Occipital lobe (tissue), 1 donor: ENCODE measurements at regions not wholly inside any gene's neighbourhood (a gene's known extent, or its start where the extent isn't known, plus 50 kb on each side); places are given as distances from the start of the nearest gene placed in this dataset.

Source experiments
- DNase-seq: peaks from one replicate; lab custom pipeline; 2025; lab: John Stamatoyannopoulos, UW

DNA sequence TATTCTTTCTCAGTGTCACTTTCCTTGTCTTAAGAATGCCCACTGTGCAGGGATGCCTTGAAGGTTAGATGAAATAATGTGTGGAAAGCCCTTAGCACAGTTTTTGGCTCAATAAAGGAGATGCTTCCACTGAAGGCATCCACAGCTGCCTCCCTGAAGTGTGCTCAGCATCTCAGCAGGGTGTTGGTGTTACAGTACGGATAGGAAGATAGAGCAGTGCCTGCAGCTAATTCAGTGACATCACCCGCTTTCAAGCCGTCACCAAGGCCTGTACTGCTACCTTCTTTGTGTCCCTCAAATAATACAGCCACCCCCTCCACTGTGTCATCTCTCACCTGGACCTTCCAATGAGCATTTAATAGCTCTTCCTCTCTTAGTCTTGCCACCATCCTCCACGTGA lies 59.0 kb downstream of the NDUFS5 start:
- no peak for DNase-seq

DNA sequence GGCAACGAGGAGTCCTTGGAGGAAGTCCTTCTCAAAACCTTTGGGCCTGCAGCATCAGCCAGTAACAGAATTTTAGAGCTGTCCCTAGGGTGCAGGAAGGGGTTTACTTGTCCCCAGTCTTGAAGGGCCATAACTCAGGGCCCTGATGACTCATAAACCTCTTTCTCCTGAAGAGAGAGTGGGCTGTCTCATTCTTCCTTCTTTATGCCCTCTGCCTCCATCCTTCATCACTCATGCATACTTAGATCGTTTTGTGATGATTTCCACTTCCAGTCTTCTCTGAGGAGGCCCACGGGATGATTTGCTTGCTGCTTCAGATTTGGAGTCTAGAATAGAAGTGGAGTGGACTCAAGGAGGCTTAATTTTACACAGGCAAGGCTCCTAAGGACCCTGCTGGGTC lies 60.2 kb downstream of the NDUFS5 start:
- DNase-seq: no peak

GRCh38 chr1:39086865-39087409 lies 60.8 kb downstream of the NDUFS5 start:
- DNase-seq: no peak

- no peak for DNase-seq
Observed at GRCh38 chr1:39087435-39087834, 61.3 kb downstream of the NDUFS5 start.

DNA sequence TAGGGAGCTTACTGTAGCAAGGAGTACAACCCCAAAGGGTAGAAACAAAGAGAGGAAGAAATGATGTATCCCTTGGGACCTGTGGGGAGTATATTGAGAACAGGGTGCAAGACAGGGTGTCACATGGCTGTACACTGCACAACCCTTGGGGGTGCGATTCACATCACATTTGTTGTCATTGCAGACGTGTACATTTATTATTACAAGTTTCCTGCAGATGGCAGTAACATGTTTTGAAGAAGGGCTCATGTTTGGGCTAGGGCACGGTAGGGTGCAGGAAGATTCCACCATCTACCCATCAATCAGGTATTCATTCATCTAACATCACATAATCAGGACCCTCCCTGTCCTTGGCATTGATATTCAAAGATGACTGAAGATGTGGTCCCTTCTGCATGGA lies 62.5 kb downstream of the NDUFS5 start:
- no peak for DNase-seq

GRCh38 chr1:39089931-39090521 lies 63.9 kb downstream of the NDUFS5 start:
- peak; percentile 55 for DNase-seq

DNA sequence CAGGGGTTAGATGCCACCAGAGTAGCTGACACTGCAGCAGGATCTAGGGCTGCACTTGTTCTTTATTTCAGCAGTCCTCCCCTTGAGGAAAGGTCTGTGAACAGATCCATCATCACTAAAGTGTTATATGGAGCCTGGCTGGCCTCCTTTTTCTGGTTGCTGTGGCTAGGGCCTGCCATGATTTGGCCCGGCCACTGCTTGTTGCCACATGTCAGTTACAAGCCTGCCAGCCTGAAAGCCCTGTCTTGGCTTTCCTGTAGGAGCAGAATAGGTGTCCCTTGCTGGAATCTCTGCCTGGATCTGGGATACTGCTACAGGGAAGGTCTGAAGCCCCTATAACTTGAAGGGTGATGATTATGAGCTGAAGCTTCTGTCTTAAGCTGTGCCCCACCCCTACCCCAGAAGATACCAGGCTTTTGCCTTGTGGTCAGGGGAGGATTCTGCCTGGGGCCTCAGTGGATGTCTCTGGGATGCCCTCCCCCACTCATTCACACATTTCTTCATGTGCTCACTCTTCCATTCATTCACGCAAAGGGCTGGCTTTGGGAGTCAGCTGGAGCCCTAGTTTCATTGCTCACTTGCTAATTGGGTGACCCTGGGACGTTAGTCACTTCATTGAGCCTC lies 64.7 kb downstream of the NDUFS5 start:
- DNase-seq: no peak

DNA sequence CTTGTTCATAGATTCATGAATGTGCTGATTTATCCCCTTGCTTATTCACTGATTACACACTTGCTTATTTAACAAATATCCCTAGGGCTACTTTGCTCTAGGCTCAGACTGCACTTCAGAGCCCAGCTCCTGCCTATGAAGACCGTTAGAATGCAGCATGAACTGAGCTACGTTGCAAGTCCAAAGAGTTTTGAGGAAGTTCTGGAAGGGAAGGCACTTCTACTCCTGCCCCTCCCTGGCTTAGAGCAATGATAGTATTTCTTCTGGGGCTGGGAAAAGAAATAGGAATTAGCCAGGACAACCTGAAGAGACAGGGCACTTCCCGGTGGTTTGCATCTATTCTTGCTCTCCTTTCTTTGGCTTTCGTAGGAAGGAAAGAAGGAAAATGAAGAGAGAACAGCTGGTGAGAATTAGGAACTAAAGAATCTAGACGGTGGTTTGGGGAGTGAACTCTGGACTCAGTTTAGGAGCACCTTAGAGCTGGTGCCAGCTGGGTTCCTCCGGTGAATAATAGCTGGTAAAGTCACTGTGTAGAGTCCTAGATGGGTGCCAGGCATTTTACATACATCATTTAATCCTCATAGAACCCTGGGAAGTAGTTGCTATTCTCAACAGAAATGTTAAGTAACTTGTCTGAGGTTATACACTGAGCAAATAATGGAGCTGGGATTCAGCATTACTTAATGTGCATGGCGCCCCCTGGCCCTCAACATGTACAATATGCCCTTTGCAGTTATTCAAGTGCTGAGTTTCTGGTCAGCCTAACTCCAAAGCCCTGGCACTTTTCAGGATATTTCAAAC lies 65.9 kb downstream of the NDUFS5 start:
- peak; percentile 28 for DNase-seq

- no peak for DNase-seq
Observed at GRCh38 chr1:39094685-39095084, 68.5 kb downstream of the NDUFS5 start.

GRCh38 chr1:39098546-39099250 lies 72.5 kb downstream of the NDUFS5 start:
- DNase-seq: peak; percentile 82

GRCh38 chr1:39102537-39103327 lies 76.6 kb downstream of the NDUFS5 start:
- DNase-seq: no peak

DNA sequence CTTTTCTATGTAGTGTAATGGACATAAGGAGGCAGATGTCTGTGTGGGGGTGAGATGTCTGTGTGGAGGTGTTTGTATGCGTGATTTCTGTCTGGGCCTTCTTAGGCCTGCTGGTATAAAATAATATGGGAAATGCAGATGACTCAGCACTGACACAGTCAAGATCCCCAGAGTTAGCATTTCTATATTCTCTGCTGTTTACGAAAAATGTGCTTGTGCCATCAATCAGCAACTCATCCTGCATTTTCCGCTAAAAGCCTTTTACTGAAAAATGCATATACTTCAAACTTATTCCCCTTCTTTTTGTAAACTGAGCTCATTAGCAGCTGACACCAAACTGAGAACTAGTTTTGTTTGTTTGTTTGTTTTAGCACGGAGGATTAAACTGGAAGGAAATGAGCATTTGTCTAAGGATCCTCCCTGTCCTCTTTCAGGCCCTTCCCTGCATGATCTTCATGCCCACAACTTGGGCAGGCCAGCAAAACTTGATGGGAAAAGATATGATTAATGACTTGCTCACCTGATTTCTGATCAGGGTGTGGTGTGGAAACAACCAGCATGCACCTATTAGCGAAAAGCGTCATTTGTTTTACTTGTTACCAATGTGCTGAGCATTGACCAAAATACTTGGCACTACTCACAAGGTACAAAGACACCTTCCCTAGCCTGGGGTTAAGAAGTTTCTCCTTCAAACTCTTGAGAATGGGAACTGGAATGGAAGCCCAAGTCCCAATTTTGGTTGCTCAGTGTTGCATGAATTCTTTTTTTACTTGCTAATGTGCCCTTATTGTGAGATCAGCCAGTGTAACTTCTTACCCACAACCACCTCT lies 77.4 kb downstream of the NDUFS5 start:
- DNase-seq: no peak

- no peak for DNase-seq
Observed at GRCh38 chr1:39104158-39105060, 78.3 kb downstream of the NDUFS5 start.

GRCh38 chr1:39105061-39105840 lies 79.1 kb downstream of the NDUFS5 start:
- DNase-seq: no peak

DNA sequence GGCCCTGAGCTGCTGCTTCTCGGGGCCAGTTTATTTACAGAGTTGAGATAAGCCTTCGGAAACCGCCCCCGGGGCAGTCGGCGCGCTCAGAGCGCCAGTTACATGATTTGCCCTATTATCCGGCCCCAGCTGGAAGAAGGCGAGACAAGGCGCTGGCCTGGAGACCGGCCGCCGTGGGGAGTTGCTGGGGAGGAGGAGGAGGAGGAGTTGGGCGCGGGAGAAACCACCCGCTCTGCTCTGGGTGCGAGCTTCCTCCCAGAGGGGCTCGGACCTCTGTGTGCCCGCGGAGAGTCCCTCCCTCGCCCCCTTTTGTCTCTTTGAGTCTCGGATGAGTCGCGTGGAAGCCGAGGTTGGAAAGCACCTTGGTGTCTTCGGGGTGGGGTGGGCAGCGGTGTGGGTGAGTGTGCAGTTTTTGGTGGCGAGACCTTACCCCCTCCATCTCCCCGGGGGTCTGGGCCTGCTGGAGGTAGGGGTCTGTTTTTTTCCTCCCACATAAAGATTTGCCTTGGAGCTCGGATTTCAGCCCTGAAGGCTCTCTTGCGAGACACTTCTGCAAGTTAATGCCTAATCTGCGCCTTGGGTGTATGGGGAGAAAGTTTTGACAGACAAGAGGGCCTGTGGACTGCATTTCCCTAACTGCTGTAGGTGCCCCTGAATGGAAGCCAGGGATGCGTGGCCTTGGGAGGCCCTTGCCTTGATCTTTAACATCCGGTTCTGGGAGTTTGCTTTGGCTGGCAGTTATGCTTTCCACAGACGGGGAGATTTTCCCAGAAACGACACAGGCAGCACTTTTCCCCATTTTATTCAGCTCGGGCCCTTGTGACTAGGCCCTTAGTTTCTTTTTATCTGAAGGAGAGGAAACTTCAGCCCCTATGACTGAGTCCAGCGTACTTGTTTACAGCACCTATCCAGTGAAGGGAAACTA lies 80.0 kb downstream of the NDUFS5 start:
- DNase-seq: no peak

DNA sequence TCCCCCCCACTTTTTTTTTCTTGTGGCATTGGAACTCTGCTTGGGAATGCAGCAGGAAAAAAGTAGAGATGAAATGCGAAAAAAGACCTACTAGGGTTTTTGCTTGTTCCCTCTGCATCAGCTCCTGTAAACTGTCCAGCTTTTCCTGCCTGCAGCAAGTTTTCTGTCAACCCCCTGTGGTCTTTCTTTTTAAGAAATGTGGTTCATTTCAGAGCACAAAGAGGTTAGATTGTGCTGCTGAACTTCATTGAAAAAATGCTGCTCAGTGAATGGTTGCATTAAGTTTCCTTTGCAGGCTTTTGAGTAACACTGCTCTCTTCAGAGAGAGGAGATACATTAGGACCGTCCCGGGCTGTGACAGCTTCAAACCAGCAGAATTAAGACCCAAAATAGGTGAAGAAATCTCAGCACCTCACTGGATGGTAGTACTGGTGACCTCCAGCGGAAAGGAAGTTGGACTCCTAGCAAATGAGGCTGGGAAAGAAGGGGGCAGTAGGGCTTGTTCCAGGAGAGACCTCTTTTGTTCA lies 80.7 kb downstream of the NDUFS5 start:
- DNase-seq: no peak
